T-helper 22 cell (primary cell): ENCODE measurements at regions not wholly inside any gene's neighbourhood (a gene's known extent, or its start where the extent isn't known, plus 50 kb on each side); places are given as distances from the start of the nearest gene placed in this dataset.

Experiments used
- DNase-seq: peaks from one replicate; pipeline ENCODE4 v3.0.0-alpha.2; 2020; ENCODE audit warnings: low read depth

GRCh38 chr12:14256555-14257169 lies 108.8 kb upstream of the ATF7IP start:
- peak; percentile 32 for DNase-seq

- no peak for DNase-seq
Measured at GRCh38 chr12:14257303-14257733, 108.2 kb upstream of the ATF7IP start.

- DNase-seq: peak; percentile 66
Measured at GRCh38 chr12:14257734-14258574, 107.5 kb upstream of the ATF7IP start.

- DNase-seq: no peak
Measured at GRCh38 chr12:14258575-14258940, 106.9 kb upstream of the ATF7IP start.

DNA sequence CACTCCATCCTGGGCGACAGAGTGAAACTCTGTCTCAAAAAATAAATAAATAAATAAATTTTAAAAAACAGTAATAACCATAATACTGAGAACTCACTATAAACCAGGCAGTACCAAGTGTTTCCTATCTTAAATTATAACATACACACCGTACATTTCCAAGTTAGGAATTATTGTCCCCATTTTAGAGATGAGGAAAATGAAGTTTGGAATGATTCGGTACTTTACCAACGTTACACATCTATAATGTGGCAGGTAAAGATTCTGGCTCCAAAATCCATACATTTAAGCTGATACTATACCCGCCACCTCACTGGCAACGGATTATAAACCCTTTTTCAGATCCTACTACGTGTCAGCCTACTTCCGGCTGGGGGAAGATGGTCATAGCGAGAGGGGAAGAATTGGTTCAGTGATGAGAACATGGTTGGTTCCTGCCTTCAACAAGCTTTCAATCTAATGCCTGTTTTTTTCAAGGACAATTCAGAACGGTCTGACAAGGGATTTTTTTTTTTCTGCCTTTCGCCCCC lies 105.9 kb upstream of the ATF7IP start:
- DNase-seq: no peak

- no peak for DNase-seq
Measured at GRCh38 chr12:14260011-14260993, 105.2 kb upstream of the ATF7IP start.

DNA sequence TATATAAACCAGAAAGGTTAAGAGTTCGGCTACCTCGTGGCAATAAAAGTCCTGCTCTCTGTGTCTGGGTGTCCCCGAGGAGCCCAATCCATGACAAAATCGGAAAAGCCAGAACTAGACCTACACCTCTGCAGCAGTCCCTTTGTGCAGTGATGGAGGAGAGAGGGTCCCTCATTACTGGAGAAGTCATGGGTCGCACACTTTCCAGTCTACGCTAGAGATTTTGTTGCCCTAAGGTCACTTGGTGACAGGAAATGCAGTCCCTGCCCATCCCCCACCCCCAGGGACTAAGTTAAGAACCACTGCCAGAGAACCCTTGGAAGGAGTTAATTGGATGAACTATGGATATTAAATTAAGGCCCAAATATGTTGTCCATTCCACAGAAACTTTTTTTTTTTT lies 104.4 kb upstream of the ATF7IP start:
- DNase-seq: no peak

DNA sequence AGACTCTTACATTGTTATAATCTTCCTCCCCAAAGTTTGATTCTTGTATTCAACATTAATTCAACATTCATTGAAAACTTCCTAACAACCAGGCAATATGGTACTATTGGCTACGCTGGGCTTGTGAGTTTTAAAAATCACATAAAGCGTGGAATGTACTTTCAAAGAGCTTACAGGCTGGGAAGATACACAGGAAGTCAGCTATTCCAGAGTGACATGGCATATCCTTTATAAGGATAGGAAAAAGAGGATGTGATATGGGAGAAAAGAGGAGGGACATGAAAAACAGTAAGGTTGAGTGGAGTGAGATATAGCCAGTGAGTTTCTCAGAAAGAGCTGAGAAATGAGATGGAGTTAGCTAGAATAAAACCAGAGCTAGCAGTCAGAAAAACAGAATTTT lies 103.6 kb upstream of the ATF7IP start:
- no peak for DNase-seq

- DNase-seq: no peak
Measured at GRCh38 chr12:14262771-14263511, 102.5 kb upstream of the ATF7IP start.

- DNase-seq: no peak
Measured at GRCh38 chr12:14263742-14264141, 101.7 kb upstream of the ATF7IP start.

DNA sequence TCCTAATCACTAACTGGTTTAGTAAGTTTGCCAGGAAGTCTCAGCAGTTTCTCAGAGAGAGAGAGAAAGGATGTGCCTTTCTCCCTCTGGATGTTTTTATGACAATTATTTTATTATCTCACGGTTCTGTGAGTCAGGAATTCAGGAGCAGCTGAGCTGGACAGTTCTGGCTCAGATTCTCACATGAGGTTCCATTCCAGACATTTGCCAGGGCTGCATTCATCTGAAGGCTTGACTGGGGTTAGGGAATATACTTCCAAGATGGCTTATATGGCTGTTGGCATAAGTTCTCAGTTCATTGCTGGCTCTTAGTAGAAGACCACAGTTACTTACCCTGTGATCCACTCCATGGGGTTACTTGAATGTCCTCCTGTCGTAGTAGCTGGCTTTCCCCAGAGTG lies 101.2 kb upstream of the ATF7IP start:
- DNase-seq: no peak

DNA sequence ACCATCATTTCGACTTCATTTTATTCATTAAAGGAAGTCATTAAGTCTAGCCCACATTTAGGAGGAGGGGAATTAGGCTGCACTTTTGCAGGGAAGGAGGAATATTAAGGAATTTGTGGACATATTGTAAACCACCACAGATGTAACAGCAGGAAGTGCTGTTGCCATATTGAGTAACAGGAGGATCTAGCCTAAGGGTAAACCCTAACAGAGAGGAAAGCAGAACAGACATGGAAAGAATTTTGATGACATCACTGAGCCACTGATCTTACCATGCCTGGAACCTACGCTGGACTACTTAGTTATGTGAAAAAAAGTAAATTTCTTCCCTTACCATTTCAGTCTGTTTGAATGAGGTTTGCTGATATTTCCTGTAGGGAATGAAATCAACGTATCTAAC lies 100.7 kb upstream of the ATF7IP start:
- DNase-seq: no peak

GRCh38 chr12:14268120-14268515 lies 97.4 kb upstream of the ATF7IP start:
- DNase-seq: no peak

DNA sequence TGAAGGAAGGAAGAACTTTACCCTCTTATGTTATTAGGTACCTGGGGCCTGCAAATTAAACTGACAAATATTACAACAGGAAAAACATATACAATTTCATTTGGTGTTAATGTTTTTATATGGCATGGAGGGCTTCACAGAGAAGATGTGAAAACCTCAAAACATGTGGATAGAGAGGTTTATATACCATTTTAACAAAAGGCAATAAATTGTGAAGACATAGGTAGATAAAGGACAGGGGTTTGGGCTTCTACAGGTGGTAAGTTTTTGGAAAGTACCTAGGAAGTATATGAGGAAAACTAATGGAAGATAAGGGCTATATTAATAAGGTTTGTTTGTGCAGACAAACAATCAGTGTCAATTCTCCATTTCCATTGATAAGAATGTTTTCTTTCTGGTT lies 95.1 kb upstream of the ATF7IP start:
- no peak for DNase-seq

- no peak for DNase-seq
Measured at GRCh38 chr12:14272956-14273912, 92.2 kb upstream of the ATF7IP start.

DNA sequence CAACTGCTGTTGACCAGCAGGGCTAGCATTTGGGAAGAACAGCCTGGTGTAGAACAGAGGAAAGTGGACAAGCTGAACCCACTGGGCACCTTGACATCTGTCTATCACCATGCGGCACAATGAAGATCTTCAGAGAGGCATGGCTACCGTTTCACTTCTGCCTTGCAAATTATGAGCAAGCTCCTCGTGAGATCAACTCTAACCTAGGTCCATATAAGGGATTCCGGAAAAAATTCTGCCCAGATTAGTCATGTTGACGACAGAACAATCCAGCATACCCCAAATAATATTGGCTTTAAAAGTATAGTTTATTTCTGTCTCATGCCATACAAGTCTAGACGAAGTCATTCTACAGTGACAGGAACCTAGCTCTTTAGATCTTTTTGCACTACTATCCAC lies 91.6 kb upstream of the ATF7IP start:
- no peak for DNase-seq

DNA sequence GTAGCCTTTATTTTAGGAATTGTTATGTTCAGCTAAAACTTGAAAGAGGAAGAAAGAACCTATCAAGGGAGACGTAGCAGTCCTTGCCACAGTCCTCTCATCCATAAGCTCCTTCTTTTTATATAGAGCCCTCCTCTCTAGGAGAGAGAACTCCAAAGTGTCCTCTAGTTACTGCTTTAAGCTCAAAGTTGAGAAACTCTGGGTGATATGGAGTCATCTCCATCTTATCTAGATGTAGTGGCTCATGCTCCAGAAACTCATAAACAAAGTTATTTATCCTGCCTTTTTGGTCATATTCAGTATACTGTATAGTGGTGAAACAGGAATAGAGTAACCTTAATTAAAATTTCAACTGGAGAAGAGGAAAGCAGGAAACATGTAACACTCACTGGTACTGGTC lies 90.4 kb upstream of the ATF7IP start:
- no peak for DNase-seq

DNA sequence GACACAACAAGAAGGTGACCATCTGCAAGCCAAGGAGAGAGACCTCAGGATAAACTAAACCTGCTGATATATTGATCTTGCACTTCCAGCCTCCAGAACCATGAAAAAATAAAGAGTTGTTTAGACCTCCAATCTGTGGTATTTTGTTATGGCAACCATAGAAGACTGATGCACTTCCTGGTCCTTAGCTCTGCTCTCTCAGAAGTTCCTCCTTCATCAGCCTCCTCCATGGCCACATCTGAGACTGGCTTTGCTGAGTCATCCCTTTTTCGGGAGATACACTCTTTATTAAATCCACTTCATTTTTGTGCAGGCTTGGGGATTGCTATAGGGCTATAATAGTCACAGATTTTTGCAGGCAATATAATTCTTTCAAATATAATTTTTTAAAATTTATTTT lies 89.6 kb upstream of the ATF7IP start:
- no peak for DNase-seq

- no peak for DNase-seq
Measured at GRCh38 chr12:14278294-14278953, 87.1 kb upstream of the ATF7IP start.

- no peak for DNase-seq
Measured at GRCh38 chr12:14279845-14280244, 85.6 kb upstream of the ATF7IP start.
